Activated T-cell treated with anti-CD3 and anti-CD28 coated beads for 24 hours (primary cell): ENCODE measurements at regions not wholly inside any gene's neighbourhood (a gene's known extent, or its start where the extent isn't known, plus 50 kb on each side); places are given as distances from the start of the nearest gene placed in this dataset.

Experiments used
- DNase-seq: peaks from one replicate; pipeline ENCODE4 v3.0.0-alpha.2; 2020; ENCODE audit warnings: low read depth

GRCh38 chr2:62447411-62447810 lies 58.6 kb downstream of the TMEM17 start:
- no peak for DNase-seq

GRCh38 chr2:62446491-62446890 lies 59.5 kb downstream of the TMEM17 start:
- DNase-seq = no peak

- no peak for DNase-seq
These were observed 62.1 kb downstream of the TMEM17 start for GRCh38 chr2:62443886-62444285.

GRCh38 chr2:62443471-62443870 lies 62.5 kb downstream of the TMEM17 start:
- no peak for DNase-seq

- DNase-seq = no peak
These were observed 64.2 kb downstream of the TMEM17 start for GRCh38 chr2:62441824-62442223.

- no peak for DNase-seq
These were observed 64.6 kb downstream of the TMEM17 start for GRCh38 chr2:62441421-62441820.

GRCh38 chr2:62440281-62440946 lies 65.6 kb downstream of the TMEM17 start:
- no peak for DNase-seq

- no peak for DNase-seq
These were observed 66.6 kb downstream of the TMEM17 start for GRCh38 chr2:62439425-62439824.

GRCh38 chr2:62437785-62438184 lies 68.2 kb downstream of the TMEM17 start:
- DNase-seq = no peak

- no peak for DNase-seq
These were observed 70.3 kb downstream of the TMEM17 start for GRCh38 chr2:62435720-62436119.

- DNase-seq = no peak
These were observed 73.6 kb downstream of the TMEM17 start for GRCh38 chr2:62432407-62432806.

GRCh38 chr2:62431512-62431911 lies 74.5 kb downstream of the TMEM17 start:
- no peak for DNase-seq

GRCh38 chr2:62430146-62430545 lies 75.8 kb downstream of the TMEM17 start:
- no peak for DNase-seq

GRCh38 chr2:62427146-62427545 lies 78.8 kb downstream of the TMEM17 start:
- DNase-seq = no peak

- no peak for DNase-seq
These were observed 79.7 kb downstream of the TMEM17 start for GRCh38 chr2:62426154-62426912.

GRCh38 chr2:62425684-62426083 lies 80.3 kb downstream of the TMEM17 start:
- DNase-seq = no peak

GRCh38 chr2:62424899-62425298 lies 81.1 kb downstream of the TMEM17 start:
- no peak for DNase-seq

- no peak for DNase-seq
These were observed 82.0 kb downstream of the TMEM17 start for GRCh38 chr2:62423883-62424458.

- no peak for DNase-seq
These were observed 82.8 kb downstream of the TMEM17 start for GRCh38 chr2:62423235-62423634.

GRCh38 chr2:62415518-62415917 lies 90.5 kb downstream of the TMEM17 start:
- no peak for DNase-seq

GRCh38 chr2:62415019-62415431 lies 91.0 kb downstream of the TMEM17 start:
- no peak for DNase-seq

GRCh38 chr2:62413116-62413663 lies 92.8 kb downstream of the TMEM17 start:
- no peak for DNase-seq

GRCh38 chr2:62412347-62412742 lies 93.7 kb downstream of the TMEM17 start:
- no peak for DNase-seq
